Head of caudate nucleus (tissue), 42 donors: ENCODE measurements at regions not wholly inside any gene's neighbourhood (a gene's known extent, or its start where the extent isn't known, plus 50 kb on each side); places are given as distances from the start of the nearest gene placed in this dataset.

Experiments
- DNase-seq, 42 donors: peaks; one replicate each; pipeline versions ENCODE4 v3.0.0 to v3.0.0-alpha.2; 2020 to 2021; ENCODE audit warnings: mixed read lengths in 7 of 42
- intact Hi-C: fragments of 100-400 bp; cut with DNase I; formaldehyde crosslinking; loops from one replicate; pipeline ENCODE4 v1.15.0; 2022

DNA sequence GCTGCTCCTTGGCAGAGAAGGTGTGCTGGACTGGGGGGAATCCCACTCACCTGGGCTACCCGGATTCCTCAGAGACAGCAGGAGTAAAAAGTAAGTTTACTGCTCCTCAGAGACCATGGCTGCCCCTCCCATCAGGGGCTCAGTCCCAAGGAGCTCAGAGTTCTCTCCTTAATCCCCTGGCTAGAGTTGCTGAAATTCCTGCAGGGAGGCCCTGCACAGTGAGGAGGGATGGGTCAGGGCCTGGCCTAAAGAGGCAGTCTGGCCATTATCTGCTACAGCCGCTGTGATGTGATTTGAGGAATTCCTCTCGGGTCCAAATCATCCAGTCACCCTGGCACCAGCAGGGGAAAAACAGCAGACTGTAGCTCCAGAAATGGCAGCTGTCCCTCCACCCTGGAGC lies 502.5 kb downstream of the PCDH17 start:
- DNase-seq, result no peak
- intact Hi-C loops, result no loop called here

DNA sequence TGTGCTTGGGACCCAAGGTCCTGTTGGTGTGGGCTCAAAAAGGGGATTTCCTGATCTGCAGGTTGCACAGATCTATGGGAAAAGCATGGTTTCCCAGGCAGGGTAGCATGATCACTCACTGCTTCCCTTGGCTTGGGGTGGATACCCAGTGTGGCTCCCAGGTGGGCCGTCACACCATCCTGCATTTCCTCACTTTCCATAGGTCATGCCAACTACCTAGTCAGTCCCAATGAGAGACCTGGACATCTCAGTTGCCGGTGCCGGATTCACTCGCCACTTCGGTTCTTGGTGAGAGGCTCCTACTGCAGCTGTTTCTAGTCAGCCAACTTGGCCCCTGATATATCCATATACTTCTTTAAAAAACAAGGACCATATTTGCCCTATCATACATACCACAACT lies 503.0 kb downstream of the PCDH17 start:
- DNase-seq, result no peak
- intact Hi-C loops, result no loop called here

DNA sequence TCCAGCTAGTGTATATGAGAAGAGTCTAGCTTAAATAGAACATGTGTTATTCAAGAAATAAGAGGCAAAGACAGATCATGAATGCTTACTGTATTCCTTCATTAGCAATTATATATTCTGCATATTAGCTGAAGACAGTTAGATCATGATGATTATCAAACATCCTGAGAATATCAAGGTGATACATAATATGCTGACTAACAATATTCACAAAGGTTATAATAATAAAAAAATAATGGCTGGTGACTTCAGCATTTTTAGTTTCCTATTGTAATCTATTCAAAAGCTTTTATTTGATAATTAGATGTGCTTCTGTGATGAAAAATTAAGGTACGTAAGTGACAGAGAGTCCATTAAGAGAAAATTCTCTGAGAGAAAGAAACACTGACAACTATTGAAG lies 511.4 kb downstream of the PCDH17 start:
- intact Hi-C loops, result no loop called here
- DNase-seq, result no peak

DNA sequence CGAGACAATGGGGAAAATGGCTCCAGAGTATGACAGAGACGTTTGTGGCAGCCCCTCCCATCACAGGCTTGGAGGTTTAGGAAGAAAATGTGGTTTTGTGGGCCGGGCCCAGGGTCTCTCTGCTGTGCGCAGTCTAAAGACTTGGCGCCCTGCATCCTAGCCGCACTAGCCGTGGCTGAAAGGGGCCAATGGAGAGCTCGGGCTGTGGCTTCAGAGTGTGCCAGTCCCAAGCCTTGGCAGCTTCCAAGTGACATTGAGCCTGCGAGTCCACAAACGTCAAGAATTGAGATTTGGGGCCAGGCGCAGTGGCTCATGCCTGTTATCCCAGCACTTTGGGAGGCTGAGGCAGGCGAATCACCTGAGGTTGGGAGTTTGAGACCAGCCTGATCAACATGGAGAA lies 513.1 kb downstream of the PCDH17 start:
- intact Hi-C loops, result no loop called here

DNA sequence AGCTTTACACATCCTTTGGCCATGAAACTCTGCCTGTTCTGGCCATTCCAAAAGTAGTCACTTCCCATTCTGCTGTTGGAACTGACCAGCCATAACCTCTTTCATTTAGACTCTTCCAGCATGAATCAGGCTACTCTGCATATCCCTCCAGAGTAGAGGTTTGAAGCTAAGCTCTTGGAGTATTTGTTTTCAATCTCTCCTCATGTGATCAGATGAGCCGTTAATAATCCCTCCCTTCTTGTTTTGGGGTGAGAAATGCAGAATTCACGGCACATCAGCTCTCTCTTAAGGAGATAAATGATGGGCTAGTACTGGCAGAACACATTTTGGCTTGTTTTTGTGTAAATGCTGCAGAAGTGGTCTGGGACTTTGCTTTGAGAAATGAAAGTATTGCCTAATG lies 519.9 kb downstream of the PCDH17 start:
- no peak for DNase-seq
- intact Hi-C loops, result no loop called here

More for the DNA sequence above, 513.1 kb downstream of the PCDH17 start:
- no peak for DNase-seq

DNA sequence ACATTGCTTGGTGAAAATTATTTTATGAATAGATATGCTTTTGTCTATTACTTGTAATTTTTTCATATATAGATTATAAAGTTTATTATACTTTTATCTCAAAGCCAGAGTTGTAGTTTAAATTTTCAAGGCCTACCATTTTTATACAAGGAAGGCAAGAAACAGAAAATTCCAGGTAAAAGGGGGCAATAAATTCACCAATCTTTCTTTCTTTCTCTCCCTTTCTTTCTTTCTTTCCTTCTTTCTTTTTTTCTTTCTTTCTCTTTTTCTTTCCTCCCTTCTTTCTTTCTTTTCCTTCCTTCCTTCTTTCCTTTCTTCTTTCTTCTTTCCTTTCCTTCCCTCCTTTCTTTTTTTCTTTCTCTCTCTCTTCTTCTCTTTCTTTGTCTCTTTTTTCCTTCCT lies 529.4 kb downstream of the PCDH17 start:
- DNase-seq, result no peak
- intact Hi-C loops, result no loop called here

DNA sequence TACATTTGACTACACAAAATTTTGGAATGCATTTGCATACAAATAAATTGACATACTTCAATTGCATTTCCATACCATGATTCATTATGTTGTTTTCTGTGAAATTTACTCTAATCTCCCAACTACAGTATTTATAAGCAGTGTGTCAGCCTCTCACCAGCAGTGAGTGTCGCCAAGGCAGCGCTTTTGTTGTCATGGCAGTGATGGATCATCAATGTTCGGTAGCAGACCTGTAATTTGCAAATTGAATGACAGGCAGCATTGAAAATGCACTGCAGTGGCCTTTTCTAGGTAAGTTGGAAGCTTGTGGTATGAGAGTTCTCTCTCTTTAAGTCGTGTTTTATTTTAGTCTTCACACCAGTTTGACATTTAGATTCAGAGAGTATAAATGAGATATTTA lies 534.1 kb downstream of the PCDH17 start:
- DNase-seq, result peak in 2 of 42 donors; percentile 3 to 14
- intact Hi-C loops, result no loop called here

DNA sequence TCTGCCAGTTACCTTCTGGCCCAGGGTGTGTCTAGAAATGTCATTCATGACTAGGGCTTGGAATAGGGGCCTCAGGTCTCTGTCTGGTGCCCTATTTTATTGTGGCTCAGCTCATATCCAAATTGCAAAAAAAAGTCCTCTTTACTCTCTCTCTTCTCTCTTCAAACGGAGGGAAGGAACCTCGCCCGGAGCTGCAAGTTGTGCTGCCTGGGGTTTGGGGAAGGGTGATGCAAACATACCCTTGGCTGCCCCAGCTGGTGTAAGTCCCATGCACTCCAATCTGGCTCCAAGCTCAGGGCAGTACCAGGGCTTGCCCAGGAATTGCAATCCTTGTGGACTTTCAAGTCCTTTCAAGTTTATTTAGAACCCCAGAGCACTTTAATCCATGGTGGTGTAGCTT lies 549.6 kb downstream of the PCDH17 start:
- no peak for DNase-seq
- intact Hi-C loops, result no loop called here

DNA sequence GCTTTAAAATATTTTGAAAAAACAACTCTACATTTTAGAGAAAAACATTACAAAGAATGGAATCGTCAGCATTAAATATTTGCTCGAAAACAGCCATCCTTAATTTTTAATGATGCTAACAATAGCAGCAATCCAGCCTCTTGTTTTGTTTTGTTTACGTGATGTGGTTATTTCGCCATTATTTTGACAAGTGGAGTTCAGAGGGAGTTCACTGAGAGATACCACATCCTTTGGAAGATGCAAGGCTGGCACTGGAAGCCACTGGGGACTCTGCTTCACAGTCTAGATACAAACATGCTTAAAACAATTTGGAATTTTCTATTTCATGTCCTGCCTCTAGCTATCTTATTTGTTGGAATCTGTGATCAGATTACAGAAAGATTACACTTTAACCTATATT lies 556.3 kb downstream of the PCDH17 start:
- intact Hi-C loops, result no loop called here
- no peak for DNase-seq

DNA sequence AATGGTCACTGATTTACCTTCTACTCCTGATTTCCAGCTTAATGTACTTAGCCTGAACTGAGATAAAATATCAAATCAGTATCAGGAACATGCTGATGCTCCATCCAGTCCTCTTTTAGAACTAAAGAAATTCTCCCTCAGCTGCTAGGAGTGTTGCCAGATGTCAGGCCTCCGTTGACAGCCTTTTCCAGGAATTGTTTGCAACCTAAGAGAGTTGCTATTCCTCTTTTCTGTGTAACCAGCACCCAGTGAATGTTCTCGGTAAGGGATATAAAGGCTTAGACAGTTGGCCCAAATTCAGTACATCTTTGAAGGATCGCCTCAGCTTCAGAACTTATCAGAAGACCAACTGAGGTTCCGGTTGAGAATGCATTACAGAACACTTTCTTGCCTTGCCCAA lies 559.0 kb downstream of the PCDH17 start:
- intact Hi-C loops, result no loop called here
- no peak for DNase-seq

DNA sequence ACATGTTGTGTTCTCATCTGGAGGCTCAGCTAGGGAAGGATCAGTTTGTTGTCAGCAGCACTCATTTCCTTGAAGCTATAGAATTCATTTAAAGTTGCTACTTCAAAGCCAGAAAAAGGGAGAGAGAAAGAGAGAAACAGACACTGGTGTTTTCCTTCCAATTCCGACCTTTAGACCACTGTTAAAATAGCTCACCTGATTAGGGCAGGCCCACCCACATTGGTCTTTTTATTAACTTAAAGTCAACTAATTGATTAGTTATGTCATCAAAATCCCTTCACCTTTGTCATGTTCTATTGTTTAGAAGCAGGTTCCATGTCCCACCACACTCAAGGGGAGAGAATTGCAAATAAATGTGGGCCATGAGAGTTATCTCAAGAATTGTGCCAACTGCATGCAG lies 560.2 kb downstream of the PCDH17 start:
- intact Hi-C loops, result no loop called here
- DNase-seq, result no peak

DNA sequence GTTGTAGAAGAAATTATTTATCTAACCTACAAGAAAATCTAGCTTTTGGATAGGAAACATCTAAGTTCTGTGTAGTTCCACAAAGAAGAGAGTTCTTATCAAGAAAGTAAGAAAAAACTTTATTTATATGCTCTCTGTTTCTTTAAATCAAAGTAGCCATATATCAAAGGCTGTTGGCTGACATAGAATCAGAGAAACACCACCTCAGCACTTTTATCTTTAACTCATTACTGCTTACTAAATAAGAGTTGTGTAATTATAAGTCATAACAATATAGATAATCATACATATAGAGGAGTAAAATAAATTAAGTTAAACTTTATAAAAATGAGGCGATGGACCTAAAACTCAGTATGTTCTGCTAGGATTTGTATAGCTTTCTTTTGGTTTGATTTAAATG lies 570.6 kb downstream of the PCDH17 start:
- DNase-seq, result no peak
- intact Hi-C loops, result no loop called here

DNA sequence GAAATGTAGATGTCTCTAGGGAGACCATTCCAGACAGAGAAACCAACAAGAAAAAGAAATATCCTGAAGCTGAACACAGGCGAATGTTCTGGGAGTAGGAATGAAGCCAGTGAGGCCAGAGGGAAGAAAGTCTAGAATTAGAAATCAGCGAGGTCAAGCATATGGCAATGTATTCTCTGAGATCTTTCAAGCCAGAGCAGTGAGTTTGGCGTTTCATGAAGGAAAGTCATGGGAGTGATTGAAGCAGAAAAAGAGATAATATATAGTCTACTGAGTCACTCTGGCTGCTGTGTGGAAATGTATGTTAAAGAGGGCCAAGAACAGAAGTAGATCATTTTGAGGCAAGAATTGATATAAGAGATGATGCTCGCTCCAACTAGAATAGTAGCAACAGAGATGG lies 576.0 kb downstream of the PCDH17 start:
- no peak for DNase-seq
- intact Hi-C loops, result no loop called here

DNA sequence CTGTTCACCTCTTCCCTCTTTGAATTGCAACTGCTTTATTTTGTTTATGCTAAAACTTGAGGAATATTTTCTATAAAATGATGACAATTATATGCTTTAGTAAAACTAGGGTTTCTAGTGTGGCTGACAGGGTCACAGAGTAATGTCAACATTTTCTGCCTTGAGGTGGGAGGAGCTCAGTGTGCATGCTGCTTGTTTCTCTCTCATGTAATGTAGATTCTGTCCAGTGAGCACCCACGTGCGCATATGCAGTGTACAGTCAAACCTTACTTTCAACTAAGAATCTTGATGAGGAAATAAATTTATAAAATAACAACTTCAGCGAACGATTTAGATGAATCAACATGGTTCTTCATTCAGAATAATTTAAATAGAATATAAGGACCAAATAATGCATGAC lies 603.9 kb downstream of the PCDH17 start:
- no peak for DNase-seq
- intact Hi-C loops, result no loop called here

DNA sequence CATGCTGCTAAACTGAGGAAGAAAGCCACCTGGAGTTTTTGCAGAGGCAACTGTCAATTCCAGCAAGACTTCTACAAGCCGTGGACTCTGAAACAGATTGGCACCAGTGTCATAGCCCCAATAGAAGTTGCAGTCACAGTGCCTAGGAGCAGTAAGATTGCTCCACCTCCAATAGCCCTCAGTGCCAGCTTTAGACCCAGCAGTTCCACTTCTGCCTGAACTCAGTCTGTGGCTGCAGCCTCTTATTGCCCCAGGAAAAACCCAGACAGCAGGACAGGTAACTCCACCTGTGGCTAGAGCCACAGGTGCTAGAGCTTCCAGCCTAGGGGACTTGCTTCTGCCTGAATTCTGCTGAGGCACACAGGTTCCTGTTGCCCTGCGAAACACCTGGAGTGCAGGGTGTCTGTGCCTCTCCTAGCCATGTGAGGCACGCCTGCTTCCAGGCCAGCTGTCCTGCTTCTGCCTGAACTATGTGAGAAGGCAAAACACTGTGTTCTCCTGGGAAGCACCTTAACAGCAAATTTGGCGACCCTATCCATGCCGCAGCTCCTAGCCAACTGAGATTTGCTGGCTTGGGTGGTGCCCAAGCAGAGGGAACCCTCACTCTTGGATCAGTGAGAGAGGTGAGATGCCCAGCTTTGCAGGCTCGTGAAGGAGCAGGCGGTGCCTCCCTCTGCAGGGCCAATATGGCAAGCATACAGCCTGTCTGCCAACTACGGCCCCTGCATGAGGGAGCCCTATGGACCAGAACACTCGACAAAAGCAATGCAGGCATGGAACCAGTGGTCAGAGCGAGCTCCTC lies 607.6 kb downstream of the PCDH17 start:
- no peak for DNase-seq
- intact Hi-C loops, result no loop called here

DNA sequence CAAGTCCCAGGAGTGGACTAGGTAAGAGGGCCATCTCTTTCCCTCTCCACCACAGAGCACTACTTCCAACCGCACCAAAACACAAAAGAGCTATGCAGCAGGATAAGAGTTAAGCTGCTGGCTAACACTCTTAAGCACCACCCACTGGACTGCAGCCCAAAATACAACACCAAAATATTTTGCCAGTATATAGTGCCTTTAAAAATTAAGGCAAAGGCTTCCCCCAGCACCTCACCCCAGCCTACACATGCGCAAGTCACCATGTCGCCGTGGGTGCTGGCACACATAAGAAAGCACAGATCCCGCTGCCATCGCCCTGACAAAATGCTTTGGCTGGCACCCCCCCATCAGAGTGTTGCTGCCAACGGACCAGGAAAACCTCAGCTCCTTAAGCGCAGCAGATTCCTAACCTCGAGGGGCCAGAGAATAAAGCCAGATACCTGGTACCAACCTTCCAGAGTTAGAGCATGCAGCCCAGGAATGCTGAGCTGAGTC lies 608.3 kb downstream of the PCDH17 start:
- DNase-seq, result no peak
- intact Hi-C loops, result no loop called here

DNA sequence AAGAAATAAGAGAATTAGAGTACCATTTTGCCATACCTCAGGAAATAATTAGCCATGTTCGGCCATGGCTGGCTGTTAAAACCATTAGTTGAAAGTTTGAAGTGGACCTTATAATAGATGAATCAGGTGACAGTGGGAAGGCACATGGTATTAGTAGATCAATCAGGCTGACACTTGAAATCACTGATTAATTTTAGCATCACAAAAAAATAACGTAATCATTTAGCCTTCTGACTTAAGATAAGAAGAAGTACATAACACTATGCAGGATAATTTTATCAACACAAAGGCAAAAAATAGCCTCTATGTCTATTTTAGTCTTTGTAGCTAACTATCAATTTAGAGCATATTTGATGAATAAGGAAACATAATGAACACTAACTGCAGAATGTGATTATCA lies 615.5 kb downstream of the PCDH17 start:
- DNase-seq, result no peak
- intact Hi-C loops, result no loop called here

DNA sequence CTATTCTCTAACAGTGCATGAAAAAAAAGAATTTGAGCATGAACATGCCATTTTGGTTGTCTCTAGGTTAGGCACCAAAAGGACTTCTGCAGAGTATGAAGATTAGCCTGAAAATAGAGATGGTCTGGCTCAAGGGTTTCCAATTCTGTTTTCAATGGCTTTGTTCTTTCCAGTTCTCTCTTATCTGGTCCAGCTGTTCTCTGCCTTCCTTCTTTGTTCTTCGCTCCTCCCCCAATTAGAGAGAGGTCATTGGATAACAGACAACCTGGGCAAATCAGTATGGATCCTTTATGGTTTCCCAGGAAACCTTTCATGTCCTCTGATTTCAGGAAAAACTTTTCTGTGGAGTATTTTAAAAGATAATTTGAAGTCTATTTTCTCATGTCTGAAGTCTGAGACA lies 623.4 kb downstream of the PCDH17 start:
- intact Hi-C loops, result no loop called here
- DNase-seq, result no peak

DNA sequence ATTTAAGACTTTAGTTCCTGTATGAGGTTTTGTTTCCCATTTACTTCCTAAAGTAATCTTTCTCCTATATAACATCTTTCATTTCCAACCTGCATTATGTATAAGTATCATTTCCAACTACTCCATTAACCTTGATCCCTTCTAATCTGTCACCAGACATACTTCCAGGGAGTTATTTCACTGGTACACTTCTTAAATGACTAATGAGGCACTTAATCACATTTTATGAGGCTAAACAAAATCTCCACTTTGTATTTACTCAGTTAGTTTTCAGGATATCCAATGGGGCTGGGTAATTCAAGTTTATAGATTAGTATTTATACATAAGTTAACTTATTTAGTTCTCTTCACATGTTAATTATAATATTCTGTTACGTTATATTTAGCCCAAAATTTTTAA lies 634.7 kb downstream of the PCDH17 start:
- intact Hi-C loops, result no loop called here
- DNase-seq, result no peak

DNA sequence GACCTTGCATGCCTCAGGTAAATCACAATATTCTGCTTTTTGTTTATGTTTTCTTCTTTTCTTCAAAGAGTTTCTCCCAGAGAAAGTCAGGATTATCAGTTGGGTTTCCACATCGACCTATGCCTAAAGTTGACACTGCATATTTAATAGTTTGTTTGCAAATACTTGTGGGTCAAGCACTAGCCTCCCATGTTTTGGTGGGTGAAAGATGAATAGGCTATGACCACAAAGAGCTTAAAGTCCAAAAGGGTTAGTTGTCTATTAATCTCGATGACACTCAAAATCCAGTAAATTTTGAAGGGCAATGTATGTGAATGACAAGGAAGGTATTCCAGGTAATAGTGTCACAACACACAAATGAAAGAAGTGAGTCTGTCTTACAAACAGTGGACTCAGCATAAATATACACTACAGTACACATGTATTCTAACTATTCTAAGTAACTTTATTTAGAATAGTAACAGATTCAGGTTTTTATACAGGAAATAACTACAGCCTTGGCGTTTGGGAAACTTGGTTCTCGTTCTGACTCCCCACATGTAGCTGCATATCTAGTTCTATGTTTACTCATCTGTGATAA lies 667.1 kb downstream of the PCDH17 start:
- intact Hi-C loops, result no loop called here
- DNase-seq, result no peak

DNA sequence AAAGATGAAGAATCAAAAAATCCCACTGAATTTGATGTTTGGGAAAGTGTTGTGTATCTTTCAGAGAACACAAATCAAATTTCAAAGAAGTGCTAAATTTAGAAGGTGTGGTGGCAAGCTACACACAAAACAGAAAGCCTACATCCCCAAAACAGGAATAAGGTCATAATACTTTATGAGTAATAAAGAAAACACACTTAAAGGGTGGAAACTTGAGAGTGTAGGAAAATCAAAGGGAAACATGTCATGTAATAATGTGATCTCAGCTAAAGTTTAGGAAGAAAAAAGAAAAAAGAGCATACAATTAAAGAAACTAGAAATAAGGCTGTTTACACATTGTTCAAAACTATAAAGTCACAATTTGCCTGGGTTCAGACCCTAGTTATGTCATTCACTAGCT lies 668.7 kb downstream of the PCDH17 start:
- intact Hi-C loops, result no loop called here
- DNase-seq, result no peak
